K562 (cell line): ENCODE measurements at regions not wholly inside any gene's neighbourhood (a gene's known extent, or its start where the extent isn't known, plus 50 kb on each side); places are given as distances from the start of the nearest gene placed in this dataset.

ENCODE experiments used
- ATAC-seq: fragments of 200-7000 bp; cut with Tn5 transposase; 3 replicates; pipeline ENCODE4 v1.9.1; 2020; ENCODE audit warnings: moderate library complexity
- BruUV-seq: library from RNA; stranded (reverse); fragments of 400-500 nt; replicated peaks from 2 replicates; lab custom pipeline; 2021; lab: Mats Ljungman, UMichigan
- CTCF ChIA-PET: fragments of 300-600 bp; formaldehyde crosslinking; extraction: SDS; loops from one replicate; lab custom pipeline; 2021; ENCODE audit warnings: low intra/inter-chr PET ratio; lab: Yijun Ruan, JAX
- POLR2A ChIA-PET: fragments of 300-600, 350-650 bp; sonication (Branson Sonifier 250); formaldehyde crosslinking; extraction: SDS; loops from one replicate; lab custom pipeline; 2021; ENCODE audit warnings: antibody characterized with exemption, inconsistent platforms; lab: Yijun Ruan, JAX
- DNase-seq, 4 experiments: peaks; one replicate each; pipeline versions ENCODE4 v3.0.0 to v3.0.0-alpha.2; 2011 to 2018; ENCODE audit warnings: low spot score in 3 of 4, mixed read lengths in 3 of 4; ENCODE audit errors: extremely low read depth in 1 of 4
- FAIRE-seq: peaks from 2 replicates; lab custom pipeline; 2011; peaks lifted over from hg19 to GRCh38; lab: Jason Lieb, UNC
- H2AFZ ChIP-seq: 2 replicates; pipeline ENCODE4 v1.6.0; 2011; ENCODE audit warnings: low read depth, low read length, control low read depth, inconsistent platforms
- H3K27ac ChIP-seq: fragments of 200-600 bp; 3 replicates; pipeline ENCODE4 v1.8.0; 2011; ENCODE audit warnings: low read depth, mild to moderate bottlenecking, control low read depth, inconsistent platforms, low read length, moderate library complexity, mixed read lengths; ENCODE audit errors: extremely low read depth
- H3K27me3 ChIP-seq, 2 experiments: fragments of 300-600 bp in 1 of 2; 2 replicates in 1 of 2; 3 replicates in 1 of 2; pipeline versions ENCODE4 v1.6.0 to v1.8.0; 2011; ENCODE audit warnings: inconsistent platforms in 2 of 2, low read length in 2 of 2, mild to moderate bottlenecking in 1 of 2, mixed read lengths in 1 of 2, moderate library complexity in 1 of 2; ENCODE audit not compliant: control insufficient read depth in 2 of 2, insufficient read depth in 2 of 2
- H3K36me3 ChIP-seq: fragments of 300-600 bp; 3 replicates; pipeline ENCODE4 v1.8.0; 2011; ENCODE audit warnings: mild to moderate bottlenecking, low read length, inconsistent platforms; ENCODE audit not compliant: control insufficient read depth, insufficient read depth
- H3K4me1 ChIP-seq, 2 experiments: fragments of 200-600 bp in 1 of 2; replicated peaks in 1 of 2; 2 replicates in 1 of 2; 3 replicates in 1 of 2; pipeline versions ENCODE4 v1.5.1 to v1.8.0; 2011; ENCODE audit warnings: inconsistent platforms in 2 of 2, low read length in 2 of 2, mild to moderate bottlenecking in 1 of 2, mixed read lengths in 1 of 2, moderate library complexity in 1 of 2; ENCODE audit not compliant: control insufficient read depth in 2 of 2, insufficient read depth in 2 of 2
- H3K4me2 ChIP-seq: 2 replicates; pipeline ENCODE4 v1.6.1; 2011; ENCODE audit warnings: low read length, control low read depth, inconsistent platforms, mixed read lengths; ENCODE audit not compliant: insufficient read depth
- H3K4me3 ChIP-seq: fragments of 200-600 bp; sonication (generic), shearing (Covaris generic); 2 replicates; pipeline ENCODE4 v1.5.1; 2016; ENCODE audit warnings: control low read depth, inconsistent platforms
- H3K79me2 ChIP-seq: fragments of 200-600 bp; 3 replicates; pipeline ENCODE4 v1.8.0; 2011; ENCODE audit warnings: low read length, inconsistent platforms; ENCODE audit not compliant: control insufficient read depth, insufficient read depth
- H3K9ac ChIP-seq, 2 experiments: 2 replicates each; pipeline versions ENCODE4 v1.6.0 to v1.6.1; 2011; ENCODE audit warnings: low read depth in 2 of 2, low read length in 2 of 2, control low read depth in 1 of 2, inconsistent platforms in 1 of 2, mild to moderate bottlenecking in 1 of 2, mixed read lengths in 1 of 2; ENCODE audit not compliant: insufficient read depth in 1 of 2
- H3K9me1 ChIP-seq: one replicate; pipeline ENCODE4 v1.6.0; 2011; ENCODE audit warnings: inconsistent platforms, mild to moderate bottlenecking, low read length, moderate library complexity; ENCODE audit not compliant: control insufficient read depth, insufficient read depth
- H3K9me3 ChIP-seq: replicated peaks from 2 replicates; pipeline ENCODE4 v1.5.1; 2011; ENCODE audit warnings: low read depth, low read length, inconsistent platforms; ENCODE audit not compliant: control insufficient read depth, insufficient read depth
- H4K20me1 ChIP-seq: replicated peaks from 2 replicates; pipeline ENCODE4 v1.6.1; 2011; ENCODE audit warnings: low read length, inconsistent platforms, mixed read lengths; ENCODE audit not compliant: control insufficient read depth, insufficient read depth
- CBFA2T3 ChIP-seq: fragments of 450-650 bp; IDR thresholded peaks from 2 replicates; pipeline ENCODE4 v1.6.1; 2017
- CBX5 ChIP-seq: IDR thresholded peaks from 2 replicates; pipeline ENCODE4 v1.6.1; 2014; ENCODE audit warnings: low read depth, borderline replicate concordance
- CCAR2 ChIP-seq: fragments of 200-400 bp; formaldehyde crosslinking; IDR thresholded peaks from 2 replicates; pipeline ENCODE4 v1.6.1; 2017; ENCODE audit warnings: mild to moderate bottlenecking, low read depth, low read length
- WGBS: fragments of 100-300 bp; shearing (Covaris generic); methylation state at CpG from one replicate; pipeline ENCODE4 v1.1.6; 2016; ENCODE audit warnings: low coverage, mixed read lengths; ENCODE audit not compliant: insufficient coverage; ENCODE audit errors: missing lambda C conversion rate; 5-methylcytosine and 5-hydroxymethylcytosine counted together
- in situ Hi-C: fragments of 300-500 bp; cut with MboI; formaldehyde crosslinking; loops from 4 replicates; pipeline ENCODE4 v1.15.0; 2018; ENCODE audit warnings: inconsistent platforms, mixed read lengths
- intact Hi-C: fragments of 100-400 bp; cut with micrococcal nuclease; formaldehyde crosslinking; loops from 2 replicates; pipeline ENCODE4 v1.14.2; 2022
- TF ChIP-seq, protein P1 (sequence below): sonication (generic); formaldehyde crosslinking; IDR thresholded peaks from 2 replicates; pipeline ENCODE4 v1.8.1; 2023; ENCODE audit warnings: mild to moderate bottlenecking, missing genetic modification reagents, moderate library complexity
- TF ChIP-seq, protein P2 (sequence below), 2 experiments: fragments of 150-350 bp in 1 of 2; IDR thresholded peaks; 2 replicates each; pipeline ENCODE4 v1.6.1; 2012 to 2016; ENCODE audit warnings: low read depth in 2 of 2, low read length in 2 of 2, mild to moderate bottlenecking in 1 of 2, moderate library complexity in 1 of 2

DNA sequence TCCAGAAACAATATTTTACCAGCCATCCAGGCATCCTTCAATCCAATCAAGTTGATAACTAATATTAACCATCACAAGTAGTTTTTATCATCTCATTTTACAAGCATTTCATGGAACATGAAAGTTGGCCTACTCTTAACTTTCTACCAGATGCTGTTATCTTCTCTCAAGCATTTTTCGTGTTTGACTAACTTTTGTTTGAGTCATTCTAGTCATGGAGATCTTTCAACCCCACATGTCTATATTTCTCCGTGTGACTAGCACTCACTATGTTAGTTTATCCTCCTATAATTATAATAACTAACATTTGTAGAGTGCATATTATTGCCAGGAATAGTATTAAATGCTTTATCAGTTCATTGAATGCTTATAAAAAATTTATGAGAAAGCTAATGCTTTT is 307.0 kb upstream of the CWC22 start:
- no peak for FAIRE-seq
- no peaks in the 10 kb centered on the region for H3K9me1 ChIP-seq
- H3K4me2 ChIP-seq: no peak overlapping the region
- no peaks in the 10 kb centered on the region for H3K27me3 ChIP-seq
- in situ Hi-C loops: no loop called here
- TF ChIP-seq, protein P1, sequence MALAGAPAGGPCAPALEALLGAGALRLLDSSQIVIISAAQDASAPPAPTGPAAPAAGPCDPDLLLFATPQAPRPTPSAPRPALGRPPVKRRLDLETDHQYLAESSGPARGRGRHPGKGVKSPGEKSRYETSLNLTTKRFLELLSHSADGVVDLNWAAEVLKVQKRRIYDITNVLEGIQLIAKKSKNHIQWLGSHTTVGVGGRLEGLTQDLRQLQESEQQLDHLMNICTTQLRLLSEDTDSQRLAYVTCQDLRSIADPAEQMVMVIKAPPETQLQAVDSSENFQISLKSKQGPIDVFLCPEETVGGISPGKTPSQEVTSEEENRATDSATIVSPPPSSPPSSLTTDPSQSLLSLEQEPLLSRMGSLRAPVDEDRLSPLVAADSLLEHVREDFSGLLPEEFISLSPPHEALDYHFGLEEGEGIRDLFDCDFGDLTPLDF (CRISPR knock-in tag): no peak
- TF ChIP-seq, protein P2, sequence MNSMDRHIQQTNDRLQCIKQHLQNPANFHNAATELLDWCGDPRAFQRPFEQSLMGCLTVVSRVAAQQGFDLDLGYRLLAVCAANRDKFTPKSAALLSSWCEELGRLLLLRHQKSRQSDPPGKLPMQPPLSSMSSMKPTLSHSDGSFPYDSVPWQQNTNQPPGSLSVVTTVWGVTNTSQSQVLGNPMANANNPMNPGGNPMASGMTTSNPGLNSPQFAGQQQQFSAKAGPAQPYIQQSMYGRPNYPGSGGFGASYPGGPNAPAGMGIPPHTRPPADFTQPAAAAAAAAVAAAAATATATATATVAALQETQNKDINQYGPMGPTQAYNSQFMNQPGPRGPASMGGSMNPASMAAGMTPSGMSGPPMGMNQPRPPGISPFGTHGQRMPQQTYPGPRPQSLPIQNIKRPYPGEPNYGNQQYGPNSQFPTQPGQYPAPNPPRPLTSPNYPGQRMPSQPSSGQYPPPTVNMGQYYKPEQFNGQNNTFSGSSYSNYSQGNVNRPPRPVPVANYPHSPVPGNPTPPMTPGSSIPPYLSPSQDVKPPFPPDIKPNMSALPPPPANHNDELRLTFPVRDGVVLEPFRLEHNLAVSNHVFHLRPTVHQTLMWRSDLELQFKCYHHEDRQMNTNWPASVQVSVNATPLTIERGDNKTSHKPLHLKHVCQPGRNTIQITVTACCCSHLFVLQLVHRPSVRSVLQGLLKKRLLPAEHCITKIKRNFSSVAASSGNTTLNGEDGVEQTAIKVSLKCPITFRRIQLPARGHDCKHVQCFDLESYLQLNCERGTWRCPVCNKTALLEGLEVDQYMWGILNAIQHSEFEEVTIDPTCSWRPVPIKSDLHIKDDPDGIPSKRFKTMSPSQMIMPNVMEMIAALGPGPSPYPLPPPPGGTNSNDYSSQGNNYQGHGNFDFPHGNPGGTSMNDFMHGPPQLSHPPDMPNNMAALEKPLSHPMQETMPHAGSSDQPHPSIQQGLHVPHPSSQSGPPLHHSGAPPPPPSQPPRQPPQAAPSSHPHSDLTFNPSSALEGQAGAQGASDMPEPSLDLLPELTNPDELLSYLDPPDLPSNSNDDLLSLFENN (IDR thresholded peaks at IDR 0.05; ENCODE audit: low read depth in 2 of 2, low read length in 2 of 2): no peak
- no peak for TF ChIP-seq CBX5
- TF ChIP-seq CBFA2T3: no peak
- TF ChIP-seq CCAR2: no peak
- TF ChIP-seq, all 486 proteins: peak for 0
- 0% methylated on average over 2 of the region's 2 CpGs for WGBS
- DNase-seq (no peak), ATAC-seq (no peak)
- no peaks in the 10 kb centered on the region for H3K36me3 ChIP-seq
- intact Hi-C loops: no loop called here
- POLR2A ChIA-PET: no interaction called here
- CTCF ChIA-PET: no interaction called here
- no peak overlapping the region for H3K27ac ChIP-seq
- H3K79me2 ChIP-seq: no peaks in the 10 kb centered on the region
- no peaks in the 10 kb centered on the region for H3K9me3 ChIP-seq
- H2AFZ ChIP-seq: no peak overlapping the region
- H3K4me1 ChIP-seq: no peaks in the 10 kb centered on the region
- BruUV-seq: no TSS peak
- H3K9ac ChIP-seq: no peak overlapping the region
- H3K4me3 ChIP-seq: no peak overlapping the region
- no peaks in the 10 kb centered on the region for H4K20me1 ChIP-seq
